Neural cell (in vitro differentiated cells): ENCODE measurements at regions not wholly inside any gene's neighbourhood (a gene's known extent, or its start where the extent isn't known, plus 50 kb on each side); places are given as distances from the start of the nearest gene placed in this dataset.

Source experiments
- H2AFZ ChIP-seq: fragments of 200-600, 300-800 bp; sonication (generic), shearing (Covaris generic); 2 replicates; pipeline ENCODE4 v1.6.0; 2014; ENCODE audit warnings: low read depth, mild to moderate bottlenecking, antibody characterized with exemption, low read length, moderate library complexity
- H3F3A ChIP-seq: fragments of 200-600 bp; shearing (Covaris generic); 2 replicates; pipeline ENCODE4 v1.6.1; 2016; ENCODE audit warnings: mild to moderate bottlenecking, moderate library complexity, mixed read lengths, antibody characterized with exemption, low read length; ENCODE audit not compliant: insufficient read depth, poor library complexity, severe bottlenecking
- H3K27ac ChIP-seq: fragments of 200-600, 300-800 bp; sonication (generic), shearing (Covaris generic); 2 replicates; pipeline ENCODE4 v1.5.1; 2014; ENCODE audit warnings: mild to moderate bottlenecking, low read length, moderate library complexity
- H3K27me3 ChIP-seq: fragments of 300-800, 200-600 bp; sonication (generic), shearing (Covaris generic); 2 replicates; pipeline ENCODE4 v1.6.0; 2014; ENCODE audit warnings: mild to moderate bottlenecking, low read depth, low read length, moderate library complexity; ENCODE audit not compliant: insufficient read depth
- H3K36me3 ChIP-seq: fragments of 300-800, 200-600 bp; sonication (generic), shearing (Covaris generic); 2 replicates; pipeline ENCODE4 v1.5.1; 2014; ENCODE audit warnings: mild to moderate bottlenecking, antibody characterized with exemption, low read length, moderate library complexity; ENCODE audit not compliant: insufficient read depth
- H3K4me2 ChIP-seq: fragments of 300-800, 200-600 bp; sonication (generic), shearing (Covaris generic); 2 replicates; pipeline ENCODE4 v1.6.0; 2014; ENCODE audit warnings: mild to moderate bottlenecking, low read length
- H3K4me3 ChIP-seq: fragments of 300-800, 200-600 bp; sonication (generic), shearing (Covaris generic); 2 replicates; pipeline ENCODE4 v1.5.1; 2014; ENCODE audit warnings: mild to moderate bottlenecking, low read length, moderate library complexity
- H3K79me2 ChIP-seq: fragments of 200-600 bp; shearing (Covaris generic); replicated peaks from 2 replicates; pipeline ENCODE4 v1.6.0; 2014; ENCODE audit warnings: mild to moderate bottlenecking, low read length, moderate library complexity; ENCODE audit not compliant: insufficient read depth
- H3K9ac ChIP-seq: fragments of 300-800, 200-600 bp; sonication (generic), shearing (Covaris generic); 2 replicates; pipeline ENCODE4 v1.6.1; 2016; ENCODE audit warnings: mild to moderate bottlenecking, low read length, mixed read lengths
- H3K9me2 ChIP-seq: fragments of 200-600 bp; shearing (Covaris generic); 2 replicates; pipeline ENCODE4 v1.6.1; 2016; ENCODE audit warnings: mild to moderate bottlenecking, low read length, mixed read lengths; ENCODE audit not compliant: insufficient read depth
- H3K9me3 ChIP-seq: fragments of 200-600, 300-800 bp; sonication (generic), shearing (Covaris generic); 2 replicates; pipeline ENCODE4 v1.6.1; 2016; ENCODE audit warnings: mild to moderate bottlenecking, mixed run types, low read length, moderate library complexity, mixed read lengths
- H4K20me1 ChIP-seq: fragments of 200-600 bp; shearing (Covaris generic); 2 replicates; pipeline ENCODE4 v1.6.1; 2016; ENCODE audit warnings: mild to moderate bottlenecking, mixed run types; ENCODE audit not compliant: insufficient read depth
- EP300 ChIP-seq: fragments of 450-650 bp; conservative IDR thresholded peaks from 2 replicates; pipeline ENCODE4 v1.6.1; 2014; ENCODE audit warnings: antibody characterized with exemption, mild to moderate bottlenecking, moderate library complexity; ENCODE audit not compliant: poor library complexity, severe bottlenecking
- EZH2 ChIP-seq: fragments of 200-600, 300-800 bp; shearing (Covaris generic), sonication (generic); IDR thresholded peaks from 2 replicates; pipeline ENCODE4 v1.6.1; 2014; ENCODE audit warnings: antibody characterized with exemption, low read length, borderline replicate concordance, mild to moderate bottlenecking; ENCODE audit not compliant: insufficient read depth, poor library complexity, severe bottlenecking
- MXI1 ChIP-seq: fragments of 450-650 bp; conservative IDR thresholded peaks from 2 replicates; pipeline ENCODE4 v1.6.1; 2014; ENCODE audit warnings: antibody characterized with exemption, mild to moderate bottlenecking; ENCODE audit not compliant: poor library complexity, severe bottlenecking
- POLR2AphosphoS5 ChIP-seq: IDR thresholded peaks from 2 replicates; pipeline ENCODE4 v1.6.1; 2012
- RAD21 ChIP-seq: fragments of 450-650 bp; conservative IDR thresholded peaks from 2 replicates; pipeline ENCODE4 v1.6.1; 2014; ENCODE audit warnings: antibody characterized with exemption, mild to moderate bottlenecking, moderate library complexity
- SMC3 ChIP-seq: fragments of 450-650 bp; conservative IDR thresholded peaks from 2 replicates; pipeline ENCODE4 v1.6.1; 2014; ENCODE audit warnings: antibody characterized with exemption, mild to moderate bottlenecking, moderate library complexity; ENCODE audit not compliant: poor library complexity
- TAF1 ChIP-seq: IDR thresholded peaks from 2 replicates; pipeline ENCODE4 v1.6.1; 2012; ENCODE audit warnings: low read depth
- TF ChIP-seq, protein P1 (sequence below): fragments of 450-650 bp; IDR thresholded peaks from 2 replicates; pipeline ENCODE4 v1.5.1; 2014; ENCODE audit warnings: antibody characterized with exemption, mild to moderate bottlenecking, moderate library complexity; ENCODE audit not compliant: poor library complexity, severe bottlenecking
- TF ChIP-seq, protein P2 (sequence below): IDR thresholded peaks from 2 replicates; pipeline ENCODE4 v1.6.1; 2012; ENCODE audit warnings: borderline replicate concordance

DNA sequence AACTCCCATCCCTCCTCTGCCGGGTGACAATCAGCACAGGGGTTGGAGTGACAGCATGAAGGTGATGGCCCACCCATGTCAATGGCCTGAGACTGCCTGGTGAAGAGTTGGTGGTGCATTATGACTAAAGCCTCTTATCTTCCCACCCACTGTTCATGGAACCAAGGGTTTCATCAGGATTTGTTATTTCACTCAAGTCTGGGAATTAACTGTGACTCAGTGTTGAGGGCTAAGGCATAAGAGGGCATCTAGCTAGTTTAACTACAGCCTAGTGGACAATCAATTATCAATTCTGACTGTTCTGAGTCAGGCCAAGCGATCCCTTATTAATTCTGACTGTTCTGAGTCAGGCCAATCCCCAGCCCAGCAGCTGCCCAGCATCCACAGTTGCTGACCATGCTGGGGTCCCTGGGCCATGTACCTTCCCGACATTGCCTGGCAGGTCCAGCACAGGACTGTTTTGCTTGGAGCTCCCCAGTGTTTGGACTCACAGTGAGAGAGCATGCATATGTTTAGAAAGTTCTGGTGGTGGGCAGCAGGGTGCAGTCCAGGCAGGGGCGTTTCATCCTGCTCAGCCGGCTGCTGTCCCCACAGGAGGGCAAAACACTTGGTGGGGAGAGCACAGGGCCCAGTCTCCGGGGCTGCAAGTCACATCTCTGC lies 65.5 kb downstream of the RASL11A start:
- Histone ChIP-seq H3K36me3 (no peaks in the 10 kb centered on the region), H2AFZ (no peak overlapping the region), H3K9ac (no peak overlapping the region), H3K27ac (no peak overlapping the region), H3K9me2 (no peaks in the 10 kb centered on the region), H3K4me3 (no peak overlapping the region), H3K27me3 (no peaks in the 10 kb centered on the region), H3K4me2 (no peak overlapping the region), H3K9me3 (no peaks in the 10 kb centered on the region), H3K79me2 (no peaks in the 10 kb centered on the region), H4K20me1 (no peaks in the 10 kb centered on the region), H3F3A (no peaks in the 10 kb centered on the region)
- no peak for TF ChIP-seq EZH2
- TF ChIP-seq, protein P1, sequence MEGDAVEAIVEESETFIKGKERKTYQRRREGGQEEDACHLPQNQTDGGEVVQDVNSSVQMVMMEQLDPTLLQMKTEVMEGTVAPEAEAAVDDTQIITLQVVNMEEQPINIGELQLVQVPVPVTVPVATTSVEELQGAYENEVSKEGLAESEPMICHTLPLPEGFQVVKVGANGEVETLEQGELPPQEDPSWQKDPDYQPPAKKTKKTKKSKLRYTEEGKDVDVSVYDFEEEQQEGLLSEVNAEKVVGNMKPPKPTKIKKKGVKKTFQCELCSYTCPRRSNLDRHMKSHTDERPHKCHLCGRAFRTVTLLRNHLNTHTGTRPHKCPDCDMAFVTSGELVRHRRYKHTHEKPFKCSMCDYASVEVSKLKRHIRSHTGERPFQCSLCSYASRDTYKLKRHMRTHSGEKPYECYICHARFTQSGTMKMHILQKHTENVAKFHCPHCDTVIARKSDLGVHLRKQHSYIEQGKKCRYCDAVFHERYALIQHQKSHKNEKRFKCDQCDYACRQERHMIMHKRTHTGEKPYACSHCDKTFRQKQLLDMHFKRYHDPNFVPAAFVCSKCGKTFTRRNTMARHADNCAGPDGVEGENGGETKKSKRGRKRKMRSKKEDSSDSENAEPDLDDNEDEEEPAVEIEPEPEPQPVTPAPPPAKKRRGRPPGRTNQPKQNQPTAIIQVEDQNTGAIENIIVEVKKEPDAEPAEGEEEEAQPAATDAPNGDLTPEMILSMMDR, result no peak

DNA sequence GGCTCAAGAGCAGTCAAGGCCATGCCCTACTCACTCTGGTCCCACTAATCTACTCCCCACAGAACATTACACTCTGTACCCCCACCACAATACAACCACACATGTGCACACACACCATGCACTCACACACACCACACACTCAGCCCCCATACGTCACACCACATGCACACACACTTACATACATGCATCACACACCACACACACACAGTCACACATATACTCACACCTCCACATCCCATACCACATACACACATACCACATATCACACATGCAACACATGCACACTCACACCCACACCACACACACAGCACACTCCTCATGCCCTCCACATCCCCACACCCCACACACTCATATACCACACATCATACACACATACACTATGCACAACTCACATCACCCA lies 67.6 kb downstream of the RASL11A start:
- no peak overlapping the region for H3K27ac ChIP-seq
- TF ChIP-seq POLR2AphosphoS5, result no peak
- H2AFZ ChIP-seq, result no peak overlapping the region

DNA sequence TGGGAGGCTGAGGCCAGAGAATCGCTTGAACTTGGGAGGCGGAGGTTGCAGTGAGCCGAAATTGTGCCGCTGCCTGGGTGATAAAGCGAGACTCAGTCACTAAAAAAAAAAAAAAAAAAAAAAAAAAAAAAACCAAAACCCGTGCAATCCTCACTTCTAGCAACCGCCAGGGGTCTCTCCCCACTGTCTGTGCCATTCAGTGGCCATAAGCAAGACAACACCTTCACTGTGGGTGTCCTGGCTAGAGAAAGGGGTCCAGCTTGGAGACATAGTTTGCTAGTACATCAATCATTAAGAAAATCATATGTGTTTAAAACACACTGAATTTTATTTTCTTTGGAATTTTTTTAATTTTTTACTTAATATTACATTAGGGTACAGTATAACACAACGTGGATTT lies 68.2 kb downstream of the RASL11A start:
- H3K9me2 ChIP-seq, result no peaks in the 10 kb centered on the region
- no peak overlapping the region for H3K4me2 ChIP-seq
- no peak overlapping the region for H3K4me3 ChIP-seq
- H3K9me3 ChIP-seq, result no peaks in the 10 kb centered on the region
- H3K27me3 ChIP-seq, result no peaks in the 10 kb centered on the region
- H3K79me2 ChIP-seq, result no peaks in the 10 kb centered on the region
- no peak for TF ChIP-seq TAF1
- no peak overlapping the region for H3K27ac ChIP-seq
- no peaks in the 10 kb centered on the region for H3K36me3 ChIP-seq
- no peaks in the 10 kb centered on the region for H4K20me1 ChIP-seq
- no peak overlapping the region for H2AFZ ChIP-seq
- H3F3A ChIP-seq, result no peaks in the 10 kb centered on the region
- H3K9ac ChIP-seq, result no peak overlapping the region

More for the DNA sequence above, 67.6 kb downstream of the RASL11A start:
- H3K79me2 ChIP-seq, result no peaks in the 10 kb centered on the region
- H3K4me2 ChIP-seq, result no peak overlapping the region
- no peaks in the 10 kb centered on the region for H3K27me3 ChIP-seq
- no peaks in the 10 kb centered on the region for H4K20me1 ChIP-seq
- H3K9ac ChIP-seq, result no peak overlapping the region
- no peaks in the 10 kb centered on the region for H3F3A ChIP-seq
- H3K36me3 ChIP-seq, result no peaks in the 10 kb centered on the region
- H3K9me2 ChIP-seq, result no peaks in the 10 kb centered on the region
- H3K9me3 ChIP-seq, result no peaks in the 10 kb centered on the region
- H3K4me3 ChIP-seq, result no peak overlapping the region

DNA sequence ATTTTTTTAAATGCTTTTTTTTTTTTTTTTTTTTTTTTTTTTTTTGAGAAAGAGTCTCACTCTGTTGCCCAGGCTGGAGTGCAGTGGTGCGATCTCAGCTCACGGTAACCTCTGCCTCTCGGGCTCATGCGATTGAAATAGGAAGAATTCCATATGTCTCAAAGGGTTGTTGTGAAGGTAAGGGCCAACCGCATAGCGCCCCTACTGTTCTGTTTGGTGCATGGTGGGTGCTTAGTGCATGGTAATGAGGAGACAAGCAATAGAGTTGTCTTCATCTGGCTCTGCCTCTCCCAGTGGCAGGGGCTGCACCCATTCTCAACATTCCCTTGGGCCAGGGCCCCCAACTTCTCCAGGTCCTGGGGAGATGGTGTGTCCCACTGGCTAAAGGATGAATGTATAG lies 68.7 kb downstream of the RASL11A start:
- Histone ChIP-seq H3K36me3 (no peaks in the 10 kb centered on the region), H4K20me1 (no peaks in the 10 kb centered on the region), H3K79me2 (no peaks in the 10 kb centered on the region), H3K9me3 (no peaks in the 10 kb centered on the region), H3K4me2 (no peak overlapping the region), H3K9me2 (no peaks in the 10 kb centered on the region), H3K9ac (no peak overlapping the region), H2AFZ (no peak overlapping the region), H3K27me3 (no peaks in the 10 kb centered on the region), H3K4me3 (no peak overlapping the region), H3K27ac (no peak overlapping the region), H3F3A (no peaks in the 10 kb centered on the region)
- TF ChIP-seq POLR2AphosphoS5, result no peak
- no peak for TF ChIP-seq MXI1
- no peak for TF ChIP-seq EZH2
- TF ChIP-seq SMC3, result no peak
- no peak for TF ChIP-seq RAD21
- no peak for TF ChIP-seq TAF1
- TF ChIP-seq, protein P1, result no peak
- TF ChIP-seq, protein P2, sequence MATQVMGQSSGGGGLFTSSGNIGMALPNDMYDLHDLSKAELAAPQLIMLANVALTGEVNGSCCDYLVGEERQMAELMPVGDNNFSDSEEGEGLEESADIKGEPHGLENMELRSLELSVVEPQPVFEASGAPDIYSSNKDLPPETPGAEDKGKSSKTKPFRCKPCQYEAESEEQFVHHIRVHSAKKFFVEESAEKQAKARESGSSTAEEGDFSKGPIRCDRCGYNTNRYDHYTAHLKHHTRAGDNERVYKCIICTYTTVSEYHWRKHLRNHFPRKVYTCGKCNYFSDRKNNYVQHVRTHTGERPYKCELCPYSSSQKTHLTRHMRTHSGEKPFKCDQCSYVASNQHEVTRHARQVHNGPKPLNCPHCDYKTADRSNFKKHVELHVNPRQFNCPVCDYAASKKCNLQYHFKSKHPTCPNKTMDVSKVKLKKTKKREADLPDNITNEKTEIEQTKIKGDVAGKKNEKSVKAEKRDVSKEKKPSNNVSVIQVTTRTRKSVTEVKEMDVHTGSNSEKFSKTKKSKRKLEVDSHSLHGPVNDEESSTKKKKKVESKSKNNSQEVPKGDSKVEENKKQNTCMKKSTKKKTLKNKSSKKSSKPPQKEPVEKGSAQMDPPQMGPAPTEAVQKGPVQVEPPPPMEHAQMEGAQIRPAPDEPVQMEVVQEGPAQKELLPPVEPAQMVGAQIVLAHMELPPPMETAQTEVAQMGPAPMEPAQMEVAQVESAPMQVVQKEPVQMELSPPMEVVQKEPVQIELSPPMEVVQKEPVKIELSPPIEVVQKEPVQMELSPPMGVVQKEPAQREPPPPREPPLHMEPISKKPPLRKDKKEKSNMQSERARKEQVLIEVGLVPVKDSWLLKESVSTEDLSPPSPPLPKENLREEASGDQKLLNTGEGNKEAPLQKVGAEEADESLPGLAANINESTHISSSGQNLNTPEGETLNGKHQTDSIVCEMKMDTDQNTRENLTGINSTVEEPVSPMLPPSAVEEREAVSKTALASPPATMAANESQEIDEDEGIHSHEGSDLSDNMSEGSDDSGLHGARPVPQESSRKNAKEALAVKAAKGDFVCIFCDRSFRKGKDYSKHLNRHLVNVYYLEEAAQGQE, result no peak
- TF ChIP-seq EP300, result no peak
